GM20000 (cell line): ENCODE measurements at regions not wholly inside any gene's neighbourhood (a gene's known extent, or its start where the extent isn't known, plus 50 kb on each side); places are given as distances from the start of the nearest gene placed in this dataset.

ENCODE experiments used
- DNase-seq: peaks from one replicate; pipeline ENCODE4 v3.0.0; 2012; ENCODE audit warnings: low spot score
- CTCF ChIP-seq: IDR thresholded peaks from 2 replicates; pipeline ENCODE4 v1.5.1; 2012; ENCODE audit warnings: mild to moderate bottlenecking, control low read depth; ENCODE audit errors: extremely low read depth, missing control alignments

- no peak for DNase-seq
- TF ChIP-seq CTCF: no peak
Observed at GRCh38 chr6:139680819-139681218, 306.4 kb upstream of the CITED2 start.

GRCh38 chr6:139679516-139680179 lies 305.2 kb upstream of the CITED2 start:
- TF ChIP-seq CTCF: no peak
- no peak for DNase-seq

- TF ChIP-seq CTCF: no peak
- no peak for DNase-seq
Observed at GRCh38 chr6:139676718-139677117, 302.3 kb upstream of the CITED2 start.

GRCh38 chr6:139666284-139666683 lies 291.8 kb upstream of the CITED2 start:
- DNase-seq: no peak
- TF ChIP-seq CTCF: no peak

GRCh38 chr6:139663996-139664395 lies 289.5 kb upstream of the CITED2 start:
- no peak for TF ChIP-seq CTCF
- DNase-seq: no peak

- TF ChIP-seq CTCF: no peak
- no peak for DNase-seq
Observed at GRCh38 chr6:139659711-139660110, 285.3 kb upstream of the CITED2 start.

- TF ChIP-seq CTCF: no peak
- DNase-seq: no peak
Observed at GRCh38 chr6:139659196-139659595, 284.7 kb upstream of the CITED2 start.
